H1 (cell line): ENCODE measurements at regions not wholly inside any gene's neighbourhood (a gene's known extent, or its start where the extent isn't known, plus 50 kb on each side); places are given as distances from the start of the nearest gene placed in this dataset.

Source experiments
- CREB1 ChIP-seq: IDR thresholded peaks from 2 replicates; pipeline ENCODE4 v1.6.1; 2012; ENCODE audit warnings: inconsistent platforms
- GABPA ChIP-seq: IDR thresholded peaks from 2 replicates; pipeline ENCODE4 v1.6.1; 2011; ENCODE audit warnings: mild to moderate bottlenecking, low read length, moderate library complexity, borderline replicate concordance; ENCODE audit not compliant: insufficient read depth
- RBBP5 ChIP-seq: IDR thresholded peaks from 2 replicates; pipeline ENCODE4 v1.7.1; 2012; ENCODE audit warnings: low read depth, mild to moderate bottlenecking, inconsistent platforms, low read length, moderate library complexity, borderline replicate concordance

- TF ChIP-seq CREB1 (no peak), RBBP5 (no peak), GABPA (no peak)
- TF ChIP-seq, all 59 proteins: peak for 0
Measured at GRCh38 chr7:131010717-131011431, 276.9 kb upstream of the KLF14 start (continued).
